GM18502 (cell line): ENCODE measurements at regions not wholly inside any gene's neighbourhood (a gene's known extent, or its start where the extent isn't known, plus 50 kb on each side); places are given as distances from the start of the nearest gene placed in this dataset.
"Not testable (repeated sequence)": the region's sequence is repeated elsewhere in the genome, so short reads cannot be mapped to it uniquely, and the experiment has no call there.

Source experiments
- ATAC-seq: cut with Tn5 transposase; IDR thresholded peaks from one replicate; pipeline ENCODE4 v1.9.1; 2021; ENCODE audit warnings: mild to moderate bottlenecking; ENCODE audit not compliant: unreplicated experiment, poor library complexity

- no peak for ATAC-seq
Observed at GRCh38 chr2:235105821-235106359, 154.1 kb downstream of the SH3BP4 start.

DNA sequence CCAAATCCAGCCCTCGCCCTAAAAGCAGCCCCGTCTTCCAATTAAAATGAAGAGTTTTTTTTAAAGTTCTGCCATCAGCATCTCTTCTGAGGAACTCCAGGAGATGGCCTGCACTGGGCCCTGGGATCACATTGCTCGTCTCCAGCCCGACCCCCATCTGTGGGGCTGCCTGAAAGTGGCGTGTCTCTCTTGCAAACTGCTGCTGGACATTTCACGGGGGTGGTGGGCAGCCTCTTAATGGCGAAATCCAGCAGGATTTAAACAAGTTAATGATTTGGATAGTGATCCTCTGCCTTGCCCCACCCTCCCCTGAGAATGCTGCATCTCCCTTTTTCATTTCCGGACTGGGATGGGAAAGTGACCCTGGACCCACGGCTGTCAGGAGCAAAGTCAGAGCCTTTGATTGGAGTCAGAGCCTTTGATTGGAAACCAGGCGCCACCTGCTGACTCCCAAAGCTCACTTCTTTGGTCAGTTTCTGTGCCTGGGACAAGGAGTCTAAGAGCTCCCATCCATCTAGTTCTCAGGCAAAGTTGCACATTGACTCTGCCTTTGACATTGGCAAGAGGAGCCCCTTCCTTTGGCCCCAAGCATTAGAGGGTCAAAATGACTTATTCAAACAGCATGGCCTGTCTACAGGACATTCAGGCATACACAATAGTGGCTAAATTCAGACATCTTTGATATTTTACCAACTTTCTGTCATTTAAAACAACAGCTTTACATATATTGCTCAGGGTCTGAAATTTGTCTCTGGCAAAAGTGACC, 155.2 kb downstream of the SH3BP4 start:
- ATAC-seq, result no peak

DNA sequence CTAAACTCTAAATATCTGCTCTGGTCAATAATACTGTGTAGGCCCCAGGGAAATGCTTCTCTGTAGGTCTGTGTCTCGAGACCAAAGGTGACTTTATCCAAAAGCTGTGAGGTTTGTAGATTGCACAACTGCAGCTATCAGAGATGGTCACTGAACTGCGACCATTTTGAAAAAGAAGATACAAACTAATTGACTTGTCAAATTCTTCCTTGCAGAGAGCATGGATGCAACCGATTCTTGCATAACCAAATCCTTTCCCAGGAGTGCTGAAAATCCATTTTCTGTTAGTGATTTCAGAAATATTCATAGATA, 155.8 kb downstream of the SH3BP4 start:
- no peak for ATAC-seq

DNA sequence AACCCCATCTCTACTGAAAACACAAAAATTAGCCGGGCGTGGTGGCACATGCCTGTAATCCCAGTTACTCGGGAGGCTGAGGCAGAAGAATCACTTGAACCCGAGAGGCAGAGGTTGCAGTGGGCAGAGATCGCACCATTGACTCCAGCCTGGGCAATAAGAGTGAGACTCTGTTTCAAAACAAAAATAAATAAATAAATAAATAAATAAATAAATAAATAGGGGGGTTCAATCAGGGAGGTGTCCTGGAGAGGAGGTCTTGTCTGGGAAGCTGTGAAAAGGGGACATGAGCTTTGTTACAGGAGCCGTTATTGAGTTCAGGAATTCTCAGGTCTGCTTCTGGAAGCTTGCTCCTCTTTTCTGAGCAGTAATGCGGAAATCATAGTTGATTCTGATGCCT, 157.7 kb downstream of the SH3BP4 start:
- not testable (repeated sequence) for ATAC-seq

DNA sequence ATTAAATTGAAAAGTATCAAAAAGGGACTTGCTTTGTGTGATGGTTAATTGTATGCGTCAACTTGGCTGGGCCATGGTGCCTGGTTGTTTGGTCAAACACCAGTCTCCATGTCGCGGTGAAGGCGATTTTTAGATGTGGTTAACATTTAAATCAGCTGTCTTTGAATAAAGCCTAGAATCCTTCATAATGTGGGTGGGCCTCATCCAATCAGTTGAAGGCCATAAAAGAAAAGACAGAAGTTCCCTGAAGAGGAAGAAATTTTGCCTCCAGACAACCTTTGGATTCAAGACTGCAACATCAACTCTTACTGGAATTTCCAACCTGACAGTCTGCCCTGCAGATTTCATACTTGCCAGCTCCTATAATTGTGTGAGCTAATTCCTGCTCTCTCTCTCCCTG, 160.5 kb downstream of the SH3BP4 start:
- no peak for ATAC-seq

GRCh38 chr2:235113854-235114253, 162.0 kb downstream of the SH3BP4 start:
- ATAC-seq, result no peak

GRCh38 chr2:235114286-235114685, 162.5 kb downstream of the SH3BP4 start:
- ATAC-seq, result no peak

GRCh38 chr2:235115521-235115920, 163.7 kb downstream of the SH3BP4 start:
- no peak for ATAC-seq

DNA sequence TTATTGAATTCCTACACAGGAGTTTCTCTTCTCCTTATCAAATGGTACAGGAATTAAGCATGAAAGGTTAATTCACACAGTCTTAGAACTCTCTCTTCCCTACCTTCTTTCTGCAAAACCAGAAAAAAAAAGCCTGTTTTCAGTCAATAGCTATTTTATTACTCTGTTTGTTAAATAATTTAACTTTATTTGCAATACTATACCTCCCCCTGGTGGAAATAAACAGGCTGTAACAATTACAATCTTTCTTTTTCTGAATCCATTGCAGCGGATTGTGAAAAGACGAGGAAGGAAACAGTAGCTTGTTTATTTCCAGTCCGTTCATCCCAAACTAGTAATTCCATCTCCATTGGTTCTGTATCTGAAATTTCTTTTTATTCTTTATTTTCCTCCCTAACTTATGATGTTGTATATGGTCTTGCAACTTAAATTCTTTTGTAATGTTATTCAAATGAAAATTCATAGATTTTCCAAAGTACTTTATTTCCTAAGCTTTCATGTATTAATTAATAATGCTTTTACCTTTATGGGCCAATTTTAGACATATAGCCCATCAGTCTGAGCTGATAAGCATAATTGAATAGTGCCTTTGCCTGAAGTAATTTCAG, 165.2 kb downstream of the SH3BP4 start:
- ATAC-seq, result no peak

- ATAC-seq, result no peak
Observed at GRCh38 chr2:235126768-235127167, 175.0 kb downstream of the SH3BP4 start.

DNA sequence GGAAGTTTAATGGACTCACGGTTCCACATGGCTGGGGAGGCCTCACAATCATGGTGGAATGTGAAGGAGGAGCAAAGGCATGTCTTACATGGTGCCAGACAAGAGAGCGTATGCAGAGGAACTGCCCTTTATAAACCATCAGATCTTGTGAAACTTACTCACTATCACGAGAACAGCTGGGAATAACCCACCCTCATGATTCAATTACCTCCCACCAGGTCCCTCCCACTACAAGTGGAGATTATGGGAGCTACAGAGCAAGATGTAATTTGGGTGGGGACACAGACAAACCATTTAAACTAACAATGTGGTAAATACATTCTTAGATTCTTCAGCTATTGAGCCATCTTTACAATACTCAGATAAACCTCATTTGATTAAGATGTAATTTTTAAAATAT, 176.1 kb downstream of the SH3BP4 start:
- ATAC-seq, result no peak

DNA sequence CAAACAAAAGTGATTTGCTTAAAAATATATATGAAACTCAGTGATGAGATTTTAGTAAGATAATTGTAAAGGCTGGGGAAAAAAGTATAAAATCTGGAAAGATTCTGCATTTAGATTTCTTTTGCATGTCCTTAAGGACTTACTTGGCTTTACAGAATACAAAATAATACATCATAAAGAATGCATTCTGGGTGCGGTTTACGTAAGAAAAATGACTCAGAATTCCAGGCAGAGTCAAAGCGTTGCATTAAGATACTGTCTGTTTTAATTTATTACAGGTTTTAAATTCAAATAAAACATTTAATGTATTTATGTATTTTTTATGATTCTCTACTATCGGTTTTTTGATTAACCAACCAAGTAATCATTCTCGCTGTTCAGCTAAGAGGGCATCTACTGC, 178.0 kb downstream of the SH3BP4 start:
- no peak for ATAC-seq

DNA sequence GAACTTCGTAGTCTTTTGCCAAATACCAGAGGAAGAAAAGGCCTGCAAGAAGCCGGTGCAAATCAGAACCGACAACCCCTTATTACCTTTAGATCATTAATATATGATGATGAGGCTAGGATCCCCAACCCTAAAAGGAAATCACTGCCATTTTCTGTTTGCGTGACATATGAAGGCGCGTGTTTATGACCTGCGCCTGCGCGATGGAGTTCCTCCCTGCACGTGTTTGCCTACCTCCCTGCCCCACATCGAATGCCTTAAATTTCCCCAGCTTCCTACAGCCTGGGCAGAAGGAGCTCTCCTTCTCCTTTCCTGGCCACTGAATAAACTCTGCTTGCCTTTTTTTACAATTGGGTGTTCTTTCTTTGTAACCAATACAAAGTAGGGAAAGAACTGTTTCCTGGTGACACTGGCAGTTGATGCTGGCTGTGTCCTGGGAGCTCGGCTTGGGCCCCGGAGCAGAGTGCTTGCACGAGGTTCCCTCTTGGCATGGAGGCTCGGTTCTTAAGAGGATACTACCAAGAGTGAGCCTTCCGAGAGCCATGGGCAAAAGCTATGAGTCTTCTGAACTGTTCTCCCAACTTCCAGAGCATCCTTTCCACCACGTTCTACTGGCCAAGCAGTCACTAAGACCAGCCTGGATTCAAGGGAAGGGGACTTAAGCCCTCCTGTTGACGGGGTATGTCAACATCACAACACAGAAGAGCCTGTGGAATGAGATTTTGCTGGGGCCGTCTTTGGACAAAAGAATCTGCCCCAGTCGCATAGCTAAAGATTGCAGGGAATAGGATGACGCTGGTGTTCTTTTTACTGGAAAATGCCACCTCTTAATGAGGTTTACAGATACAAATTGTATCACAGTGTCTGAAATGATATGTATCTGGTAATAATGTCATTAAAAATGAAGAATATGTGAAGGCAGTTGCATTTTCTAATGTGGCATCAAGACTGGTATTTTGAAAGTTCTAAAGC, 179.8 kb downstream of the SH3BP4 start:
- no peak for ATAC-seq

DNA sequence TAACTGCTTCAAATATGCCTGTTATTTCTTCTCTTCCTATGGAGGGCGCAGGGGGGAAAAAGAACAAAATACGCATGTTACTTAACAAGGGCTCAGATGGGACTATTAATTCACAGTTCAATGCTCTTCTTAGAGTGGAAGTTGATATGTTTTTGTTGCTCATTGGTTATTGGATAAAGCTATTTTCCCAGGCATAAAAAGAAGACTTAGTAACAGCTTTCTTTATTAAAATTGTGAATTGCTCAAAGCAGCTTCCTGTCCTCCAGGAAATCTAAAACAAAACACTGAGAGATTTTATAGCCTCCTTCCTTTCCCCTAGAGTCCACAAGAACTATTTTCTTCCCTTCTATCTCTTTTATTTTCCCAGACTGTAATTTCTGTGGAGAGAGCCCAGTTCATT, 180.8 kb downstream of the SH3BP4 start:
- no peak for ATAC-seq

DNA sequence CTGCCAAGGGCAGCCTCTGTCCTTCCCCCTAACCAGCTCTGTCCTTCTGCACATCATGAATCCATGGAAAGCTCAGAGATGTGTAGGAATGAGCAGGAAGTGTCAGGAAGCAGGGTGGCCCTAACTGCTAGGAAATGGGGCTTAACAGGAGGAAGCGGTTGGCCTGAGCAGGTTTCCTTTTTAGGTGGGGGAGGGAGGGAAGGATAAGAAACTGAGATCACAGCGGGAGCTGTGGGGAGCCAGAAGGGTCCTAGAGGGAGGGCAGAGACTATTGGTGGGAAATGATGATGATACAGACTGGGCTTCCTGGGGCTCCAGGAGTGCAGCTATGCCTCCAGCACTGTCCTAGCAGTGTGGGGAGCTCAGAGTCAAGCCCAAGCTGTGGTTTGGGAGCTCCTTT, 182.0 kb downstream of the SH3BP4 start:
- no peak for ATAC-seq

DNA sequence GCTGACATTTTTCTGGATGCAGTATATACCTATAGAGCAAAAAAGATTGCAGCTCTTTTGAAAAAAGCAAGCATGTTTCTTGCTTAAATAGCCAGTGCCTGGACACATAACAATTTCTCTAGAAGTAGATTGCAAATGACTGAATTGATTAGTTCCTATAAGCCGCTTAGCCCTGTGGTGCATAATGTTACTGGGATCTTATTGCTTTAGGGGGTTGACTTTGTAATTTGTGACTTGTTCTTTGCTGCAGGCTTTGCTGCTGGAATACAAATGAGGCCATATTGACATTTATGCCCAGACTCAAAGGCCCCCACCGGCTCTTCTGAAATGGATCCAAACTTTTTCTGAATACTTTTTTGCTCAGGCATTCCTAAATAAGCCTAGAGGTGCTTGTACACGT, 182.6 kb downstream of the SH3BP4 start:
- no peak for ATAC-seq

GRCh38 chr2:235135195-235135965, 183.6 kb downstream of the SH3BP4 start:
- ATAC-seq, result no peak

DNA sequence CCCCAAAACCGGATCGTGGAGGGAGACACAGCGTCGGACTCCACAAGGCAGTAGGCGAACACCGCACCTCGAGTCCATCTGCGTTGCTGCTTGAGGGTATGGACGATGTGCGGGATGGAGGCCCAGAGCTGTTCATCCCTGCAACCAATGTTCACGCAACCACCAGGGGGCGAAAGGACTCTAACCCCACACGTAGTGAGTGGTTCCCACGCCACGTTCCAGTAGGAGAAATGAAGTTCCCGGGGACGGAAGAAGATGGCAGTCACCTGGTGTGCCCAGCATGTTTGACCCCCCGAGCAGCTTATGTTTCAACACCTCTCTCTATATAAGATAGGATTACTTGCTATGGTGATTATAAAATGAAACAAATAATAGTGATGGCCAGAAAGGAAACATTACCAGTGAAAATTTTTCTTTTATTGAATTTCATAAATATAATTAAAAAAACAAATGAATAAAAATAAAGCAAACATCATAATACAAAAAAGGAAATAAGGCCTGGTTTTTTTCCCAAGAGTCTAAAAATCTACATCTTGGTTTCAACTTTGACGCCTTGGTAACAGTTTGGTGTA, 184.3 kb downstream of the SH3BP4 start:
- no peak for ATAC-seq

DNA sequence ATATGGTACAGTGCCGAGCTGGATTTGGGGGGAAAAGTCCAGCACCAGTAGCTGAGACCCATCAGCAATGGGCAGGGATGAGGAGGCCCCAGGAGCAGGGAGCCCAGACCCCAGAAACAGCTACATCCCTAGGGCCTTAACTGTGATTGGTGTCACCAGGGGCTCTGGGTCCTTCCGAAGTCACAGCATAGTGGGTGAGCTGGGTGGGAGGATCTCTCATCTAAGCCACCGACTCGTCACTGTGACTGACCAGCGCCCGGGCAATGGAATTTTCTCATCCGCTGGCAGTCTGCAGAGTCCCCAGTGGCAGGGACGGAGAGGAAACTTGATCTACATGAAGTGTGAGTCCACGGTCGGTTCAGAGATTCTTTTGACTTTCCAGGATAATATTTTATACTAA, 186.5 kb downstream of the SH3BP4 start:
- ATAC-seq, result no peak
